Activated naive CD8-positive, alpha-beta T cell treated with anti-CD3 and anti-CD28 coated beads, Interleukin-2, amount 50 U/mL, for 24 hours (primary cell): ENCODE measurements at regions not wholly inside any gene's neighbourhood (a gene's known extent, or its start where the extent isn't known, plus 50 kb on each side); places are given as distances from the start of the nearest gene placed in this dataset.

Experiments
- ATAC-seq: fragments of 150-1000 bp; cut with Tn5 transposase; one replicate; pipeline ENCODE4 v1.10.0; 2021
- DNase-seq: peaks from one replicate; pipeline ENCODE4 v3.0.0; 2021
- H3K27ac Mint-ChIP-seq: one replicate; pipeline ENCODE4 v1.8.0; 2021; ENCODE audit warnings: mild to moderate bottlenecking, mixed read lengths
- H3K27me3 Mint-ChIP-seq: one replicate; pipeline ENCODE4 v1.8.0; 2021; ENCODE audit warnings: mixed read lengths
- H3K36me3 Mint-ChIP-seq: one replicate; pipeline ENCODE4 v1.8.0; 2021; ENCODE audit warnings: low read depth, mixed read lengths
- H3K4me1 Mint-ChIP-seq: one replicate; pipeline ENCODE4 v1.8.0; 2021; ENCODE audit warnings: mixed read lengths
- H3K4me3 Mint-ChIP-seq: one replicate; pipeline ENCODE4 v1.8.0; 2021; ENCODE audit warnings: mild to moderate bottlenecking, moderate library complexity, mixed read lengths
- H3K9me3 Mint-ChIP-seq: one replicate; pipeline ENCODE4 v1.8.0; 2021; ENCODE audit warnings: mixed read lengths

DNA sequence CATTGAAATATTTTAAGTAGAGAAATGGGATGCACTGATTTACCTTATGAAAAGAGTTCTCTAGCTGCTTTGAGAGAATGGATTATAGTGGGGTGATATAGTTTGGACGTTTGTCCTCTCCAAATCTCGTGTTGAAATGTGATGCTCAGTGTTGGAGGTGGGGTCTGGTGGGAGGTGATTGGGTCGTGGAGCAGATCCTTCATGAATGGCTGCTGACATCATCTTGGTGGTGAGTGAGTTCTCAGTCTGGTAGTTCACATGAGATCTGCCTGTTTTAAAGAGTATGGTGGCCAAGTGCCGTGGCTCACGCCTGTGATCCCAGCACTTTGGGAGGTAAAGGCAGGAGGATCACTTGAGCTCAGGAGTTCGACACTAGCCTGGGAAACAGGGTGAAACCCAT lies 58.7 kb upstream of the SH3RF3 start:
- no peaks in the 10 kb centered on the region for H3K27me3 Mint-ChIP-seq
- DNase-seq, result no peak
- H3K27ac Mint-ChIP-seq, result no peak overlapping the region
- ATAC-seq, result no peak
- H3K36me3 Mint-ChIP-seq, result peaks cover 2% of the 10 kb centered on the region
- H3K4me1 Mint-ChIP-seq, result no peaks in the 10 kb centered on the region
- H3K4me3 Mint-ChIP-seq, result no peak overlapping the region
- peaks cover 4% of the 10 kb centered on the region for H3K9me3 Mint-ChIP-seq

DNA sequence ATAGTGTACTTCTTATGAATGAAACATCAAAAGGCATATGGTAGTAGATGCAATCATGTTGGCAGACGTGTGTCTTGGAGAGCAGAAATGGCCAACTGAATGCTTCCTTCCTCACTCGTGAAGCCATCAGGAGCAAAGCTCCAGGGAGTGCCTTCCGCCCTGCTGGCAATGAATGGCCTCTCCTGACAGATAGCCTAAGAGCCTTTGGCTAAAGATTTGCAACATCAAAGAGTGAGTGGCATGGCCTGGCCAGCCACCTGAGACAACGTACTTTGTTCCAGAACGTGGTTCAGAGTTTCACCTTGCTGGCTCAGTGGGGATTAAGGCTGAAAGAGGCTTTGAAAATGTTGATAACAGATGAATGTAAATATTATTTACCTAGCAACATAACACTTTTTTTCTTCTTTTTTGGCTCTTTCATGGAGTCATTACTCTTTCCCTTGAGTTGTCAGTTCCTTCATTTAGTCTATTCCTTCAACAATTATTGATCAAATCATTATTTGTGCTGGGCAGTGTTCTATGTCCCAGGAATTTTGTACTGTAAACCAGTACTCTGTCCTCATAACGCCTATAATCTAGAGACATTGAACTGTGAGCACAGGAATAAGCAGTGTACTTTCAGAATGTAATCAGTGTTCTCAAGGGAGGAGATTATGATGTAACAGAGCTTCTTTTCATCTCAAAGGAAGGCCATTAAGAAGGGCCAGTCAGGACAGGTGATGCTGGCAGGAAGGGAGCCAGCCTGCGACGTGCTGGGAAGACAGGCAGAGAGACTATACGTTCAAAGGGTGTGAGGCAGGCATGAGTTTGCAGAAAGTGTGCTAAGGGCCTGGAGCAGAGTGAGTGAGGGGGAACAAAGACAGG lies 59.4 kb upstream of the SH3RF3 start:
- H3K4me3 Mint-ChIP-seq, result no peak overlapping the region
- DNase-seq, result no peak
- no peak overlapping the region for H3K27ac Mint-ChIP-seq
- no peaks in the 10 kb centered on the region for H3K27me3 Mint-ChIP-seq
- peaks cover 2% of the 10 kb centered on the region for H3K36me3 Mint-ChIP-seq
- no peak for ATAC-seq
- peaks cover 4% of the 10 kb centered on the region for H3K9me3 Mint-ChIP-seq
- H3K4me1 Mint-ChIP-seq, result no peaks in the 10 kb centered on the region

DNA sequence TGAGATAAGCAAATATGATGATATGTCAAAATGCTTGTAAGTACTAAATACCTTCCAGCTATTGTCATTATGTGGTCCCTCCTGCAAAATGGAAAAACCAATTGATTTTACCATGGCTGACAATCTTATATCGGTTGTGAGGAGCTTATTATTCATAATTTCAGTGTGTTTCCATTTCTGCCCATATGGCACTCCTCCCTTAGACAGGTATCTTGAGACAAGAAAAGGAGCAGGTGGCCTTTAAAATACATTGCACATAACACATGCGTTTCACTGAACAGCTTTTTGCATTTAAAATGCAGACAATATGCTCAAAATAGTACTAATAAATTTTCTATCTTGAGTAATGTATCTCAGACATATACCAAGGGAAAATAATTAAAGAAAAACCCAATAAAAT lies 60.2 kb upstream of the SH3RF3 start:
- peaks cover 2% of the 10 kb centered on the region for H3K36me3 Mint-ChIP-seq

DNA sequence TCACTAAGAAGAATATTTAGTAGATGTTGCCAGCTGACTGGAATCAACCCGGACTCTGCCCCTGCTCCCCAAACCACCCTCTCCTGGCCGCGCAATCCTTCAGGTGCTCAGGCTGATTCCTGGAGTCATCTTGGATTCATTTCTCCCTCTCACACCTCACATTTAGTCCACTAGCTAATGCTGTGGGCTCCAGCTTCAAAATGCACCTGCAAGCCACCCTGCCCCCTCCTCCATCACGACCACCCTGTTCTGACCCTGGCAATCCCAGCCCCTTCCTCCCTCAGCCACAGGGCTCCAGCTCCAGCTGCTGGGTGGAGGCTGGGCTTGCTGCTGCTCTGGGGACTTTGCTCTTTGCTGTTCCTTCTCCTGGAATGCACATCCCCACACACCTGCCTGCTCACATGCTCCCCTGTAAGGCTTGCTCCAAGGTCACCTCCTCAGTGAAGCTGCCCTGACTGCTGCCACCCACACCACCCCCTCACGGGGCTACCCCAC lies 61.3 kb upstream of the SH3RF3 start:
- no peak for DNase-seq
- H3K27me3 Mint-ChIP-seq, result no peaks in the 10 kb centered on the region
- no peaks in the 10 kb centered on the region for H3K9me3 Mint-ChIP-seq
- H3K27ac Mint-ChIP-seq, result no peak overlapping the region
- no peak overlapping the region for H3K4me3 Mint-ChIP-seq
- peaks cover 3% of the 10 kb centered on the region for H3K4me1 Mint-ChIP-seq
- H3K36me3 Mint-ChIP-seq, result no peaks in the 10 kb centered on the region
- ATAC-seq, result no peak

More for the DNA sequence above, 60.2 kb upstream of the SH3RF3 start:
- Mint-ChIP-seq H3K4me1 (no peaks in the 10 kb centered on the region), H3K27ac (no peak overlapping the region), H3K4me3 (no peak overlapping the region), H3K9me3 (peaks cover 4% of the 10 kb centered on the region), H3K27me3 (no peaks in the 10 kb centered on the region)
- DNase-seq (no peak), ATAC-seq (no peak)

DNA sequence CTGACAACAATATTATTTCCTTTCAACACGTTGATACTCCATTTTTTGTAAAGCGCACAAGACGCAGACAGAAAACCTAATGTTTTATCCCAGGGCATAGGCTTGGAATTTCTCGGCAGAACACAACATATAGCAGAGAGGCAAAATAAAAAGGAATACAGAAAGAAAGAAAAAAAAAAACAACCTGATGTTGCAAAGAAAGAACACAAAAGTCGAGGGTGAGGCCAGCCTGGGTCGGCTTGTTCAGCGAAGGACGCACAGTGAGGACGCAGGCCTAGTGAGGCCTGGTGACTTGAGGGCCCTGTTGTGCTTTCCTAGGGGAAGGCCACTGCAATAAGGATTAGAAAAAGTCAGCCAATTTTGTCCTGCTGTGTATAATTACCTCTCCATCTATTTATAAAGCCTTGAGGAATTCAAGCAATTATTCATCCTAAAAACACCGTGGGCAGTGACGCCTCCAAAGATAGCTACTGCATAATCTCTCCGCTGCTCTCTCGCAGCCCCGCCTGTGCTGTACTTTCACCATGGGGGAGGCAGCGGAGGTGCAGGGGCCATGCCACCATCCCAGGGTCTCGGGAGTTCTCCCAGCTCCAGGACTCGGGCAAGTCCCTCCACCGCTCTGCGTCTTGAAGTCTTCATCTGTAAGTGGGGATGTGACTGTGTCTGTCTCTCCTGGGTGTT lies 61.9 kb upstream of the SH3RF3 start:
- no peaks in the 10 kb centered on the region for H3K9me3 Mint-ChIP-seq
- DNase-seq (no peak), ATAC-seq (no peak)
- H3K4me1 Mint-ChIP-seq, result peaks cover 7% of the 10 kb centered on the region
- no peak overlapping the region for H3K27ac Mint-ChIP-seq
- H3K27me3 Mint-ChIP-seq, result no peaks in the 10 kb centered on the region
- H3K4me3 Mint-ChIP-seq, result no peak overlapping the region
- H3K36me3 Mint-ChIP-seq, result no peaks in the 10 kb centered on the region

DNA sequence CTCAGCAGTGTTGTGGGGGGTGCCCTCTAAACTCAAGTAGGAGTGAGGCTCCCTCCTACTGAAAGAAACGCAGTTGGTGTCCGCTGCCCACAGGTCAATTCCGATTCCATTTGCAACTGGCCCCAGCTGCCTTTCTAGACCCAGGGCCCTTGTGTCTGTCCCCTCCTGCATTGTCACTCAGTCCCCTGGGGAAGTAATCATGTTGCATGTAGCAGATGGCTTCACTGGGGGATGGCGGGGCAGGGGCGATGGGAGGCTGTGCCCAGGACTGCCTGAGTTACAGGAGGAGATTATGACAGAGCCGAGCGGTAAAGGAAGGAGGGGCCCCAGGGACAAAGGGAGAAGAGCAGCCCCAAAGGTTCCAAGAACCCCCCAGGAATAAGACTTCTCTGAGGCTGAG lies 62.5 kb upstream of the SH3RF3 start:
- DNase-seq (no peak), ATAC-seq (no peak)
- Mint-ChIP-seq H3K36me3 (no peaks in the 10 kb centered on the region), H3K4me1 (peaks cover 7% of the 10 kb centered on the region), H3K9me3 (no peaks in the 10 kb centered on the region), H3K4me3 (no peak overlapping the region), H3K27me3 (no peaks in the 10 kb centered on the region), H3K27ac (no peak overlapping the region)

DNA sequence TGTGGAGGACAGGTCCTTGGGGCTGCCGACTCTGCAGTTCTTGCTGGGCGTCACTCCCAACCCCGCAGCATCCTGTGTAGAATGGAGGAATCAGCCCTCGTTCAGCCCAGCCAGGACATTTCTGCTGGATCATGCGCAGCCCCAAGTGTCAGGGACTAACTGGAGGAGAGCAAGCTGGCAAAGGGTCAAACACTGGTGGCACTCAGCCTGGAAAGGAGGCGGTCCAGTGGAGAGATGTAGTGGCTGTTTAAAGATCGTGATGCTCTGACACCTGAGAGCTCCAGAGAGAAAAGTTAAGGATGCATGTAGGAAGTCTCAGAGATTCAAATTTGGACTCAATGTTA lies 63.6 kb upstream of the SH3RF3 start:
- H3K4me3 Mint-ChIP-seq, result no peak overlapping the region
- peaks cover 7% of the 10 kb centered on the region for H3K4me1 Mint-ChIP-seq
- DNase-seq (no peak), ATAC-seq (no peak)
- H3K27ac Mint-ChIP-seq, result no peak overlapping the region
- no peaks in the 10 kb centered on the region for H3K9me3 Mint-ChIP-seq
- no peaks in the 10 kb centered on the region for H3K27me3 Mint-ChIP-seq
- no peaks in the 10 kb centered on the region for H3K36me3 Mint-ChIP-seq

DNA sequence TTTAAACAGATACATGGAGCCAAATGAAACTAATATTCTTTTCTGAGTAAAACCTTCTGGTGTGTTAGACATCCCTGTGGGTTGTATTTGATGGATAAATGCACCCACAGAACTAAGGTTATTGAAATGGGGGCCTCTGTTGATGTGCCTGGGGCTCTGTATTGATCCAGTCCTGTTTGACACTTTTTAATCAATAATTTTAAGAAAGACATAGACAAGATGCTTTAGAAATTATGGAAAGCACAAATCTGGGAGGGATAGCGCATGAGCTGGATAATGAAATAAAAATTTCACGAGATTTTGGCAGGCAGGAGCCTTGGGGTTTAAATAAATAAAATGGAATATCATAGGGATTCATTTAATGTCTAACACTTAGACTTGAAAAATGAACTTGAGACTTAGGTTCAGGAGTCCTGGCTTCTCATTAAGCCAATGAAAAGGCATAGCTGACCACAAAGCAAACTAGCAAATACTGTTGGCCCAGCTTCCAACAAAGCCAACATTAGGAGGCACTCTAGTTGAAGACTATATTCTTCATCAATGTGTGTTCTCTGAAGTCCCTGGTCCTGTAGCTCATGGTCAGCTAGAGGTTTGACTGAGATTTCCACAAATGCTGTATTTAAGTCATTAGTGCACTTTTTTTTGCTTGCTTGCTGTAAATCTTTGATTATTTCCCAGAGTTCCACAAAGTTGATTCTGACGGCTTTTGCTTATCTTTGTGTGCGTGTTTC lies 64.2 kb upstream of the SH3RF3 start:
- H3K27ac Mint-ChIP-seq, result no peak overlapping the region

DNA sequence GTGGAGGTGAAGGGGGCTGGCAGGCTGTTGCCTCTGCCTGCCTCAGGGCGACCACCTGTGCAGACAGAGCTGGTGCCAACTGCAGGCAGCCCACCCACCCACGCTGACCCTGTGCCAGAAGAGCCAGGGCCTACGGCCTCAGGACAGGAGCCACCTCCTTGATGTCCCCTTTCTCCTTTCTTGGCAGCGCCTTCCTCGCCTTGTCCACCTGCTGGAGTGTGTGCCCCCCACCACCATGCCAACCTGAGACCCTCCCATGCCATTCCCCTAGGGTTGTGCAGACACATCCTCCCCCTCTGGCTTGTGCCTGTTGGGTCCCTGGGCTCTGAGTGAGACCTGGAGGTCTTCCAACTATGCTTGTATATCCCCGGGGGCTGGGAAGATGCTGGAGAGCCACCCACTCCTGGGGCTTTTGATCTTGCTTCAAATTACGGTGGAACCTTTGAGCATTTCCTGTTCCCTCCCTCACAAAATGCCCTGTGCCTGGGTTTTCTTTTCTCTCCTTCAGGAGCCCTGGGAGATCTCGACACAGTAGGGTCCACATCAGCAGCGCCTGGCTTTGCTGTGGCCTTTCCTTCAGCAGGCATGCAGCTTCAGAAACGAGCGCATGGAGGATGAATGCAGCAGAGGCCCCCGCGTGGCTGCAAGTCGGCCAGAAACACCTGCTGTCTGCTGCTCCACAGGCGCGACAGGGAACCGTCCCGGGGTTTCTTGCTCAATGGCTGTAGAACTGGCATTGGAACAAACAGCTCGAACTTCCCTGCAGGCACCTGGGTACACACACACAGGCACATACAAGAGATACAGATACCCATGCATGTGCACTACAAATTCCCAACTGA lies 65.9 kb upstream of the SH3RF3 start:
- ATAC-seq (no peak), DNase-seq (no peak)
- H3K9me3 Mint-ChIP-seq, result no peaks in the 10 kb centered on the region
- H3K27ac Mint-ChIP-seq, result no peak overlapping the region
- no peak overlapping the region for H3K4me3 Mint-ChIP-seq
- H3K4me1 Mint-ChIP-seq, result peaks cover 8% of the 10 kb centered on the region
- H3K36me3 Mint-ChIP-seq, result no peaks in the 10 kb centered on the region
- H3K27me3 Mint-ChIP-seq, result no peaks in the 10 kb centered on the region

More for the DNA sequence above, 64.2 kb upstream of the SH3RF3 start:
- peaks cover 8% of the 10 kb centered on the region for H3K4me1 Mint-ChIP-seq
- no peak for DNase-seq
- H3K4me3 Mint-ChIP-seq, result no peak overlapping the region
- no peaks in the 10 kb centered on the region for H3K9me3 Mint-ChIP-seq
- no peak for ATAC-seq
- no peaks in the 10 kb centered on the region for H3K36me3 Mint-ChIP-seq
- H3K27me3 Mint-ChIP-seq, result no peaks in the 10 kb centered on the region

DNA sequence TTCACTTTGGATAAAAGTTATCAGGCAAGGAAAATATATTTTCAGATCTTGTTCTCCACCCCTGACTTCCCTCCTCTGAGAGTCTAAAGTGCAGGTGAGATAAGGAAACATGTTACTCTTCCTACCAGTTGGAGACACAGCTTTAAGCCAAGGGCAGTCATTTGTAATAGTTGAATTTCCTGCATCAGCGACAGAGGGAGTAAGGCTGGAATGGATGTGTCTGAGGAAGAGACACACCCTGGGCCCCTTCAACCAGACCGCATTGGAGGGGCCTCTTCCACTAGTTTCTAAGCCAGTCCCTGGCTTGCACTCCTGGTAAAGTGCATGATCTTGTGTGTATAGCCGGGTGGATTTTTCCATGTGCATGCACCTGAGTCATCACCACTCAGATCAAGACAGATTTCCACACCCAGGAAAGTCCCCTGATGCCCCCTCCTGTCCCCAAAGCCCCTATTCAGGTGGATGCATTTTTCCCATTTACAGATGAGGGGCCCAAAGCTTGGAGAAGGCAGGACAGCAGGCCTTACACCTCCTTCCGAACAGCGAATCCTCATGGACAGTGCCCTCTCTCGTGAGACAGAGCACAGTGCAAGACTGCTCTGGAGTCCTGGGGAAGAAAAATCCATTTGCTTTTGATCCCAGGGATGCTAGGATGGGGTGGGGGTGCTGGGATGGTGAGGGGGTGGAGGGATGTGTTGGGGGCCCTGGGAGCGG lies 66.7 kb upstream of the SH3RF3 start:
- Mint-ChIP-seq H3K4me1 (peaks cover 8% of the 10 kb centered on the region), H3K27me3 (no peaks in the 10 kb centered on the region), H3K36me3 (no peaks in the 10 kb centered on the region), H3K4me3 (no peak overlapping the region), H3K27ac (no peak overlapping the region), H3K9me3 (no peaks in the 10 kb centered on the region)
- DNase-seq, result no peak
- no peak for ATAC-seq

DNA sequence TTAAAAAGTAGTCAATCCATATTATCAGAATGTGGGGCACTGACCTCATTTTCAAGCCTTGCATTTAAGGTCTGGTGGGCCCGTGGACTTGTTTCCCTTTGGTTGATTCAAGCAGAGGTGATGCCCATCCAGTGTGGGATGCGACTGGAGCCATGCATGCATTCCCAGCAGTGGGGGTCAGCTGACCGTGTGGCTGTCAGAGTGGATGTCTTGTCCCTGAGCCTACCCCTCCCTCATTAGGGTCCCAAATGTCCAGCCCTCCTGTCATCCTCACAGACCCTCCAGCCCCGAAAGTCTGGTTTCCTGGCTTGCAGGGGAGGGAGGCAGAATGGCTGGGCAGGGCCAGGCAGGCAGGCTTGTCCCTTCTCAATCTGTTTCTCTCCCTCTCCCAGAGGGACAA lies 67.3 kb upstream of the SH3RF3 start:
- no peak overlapping the region for H3K27ac Mint-ChIP-seq
- H3K4me3 Mint-ChIP-seq, result no peak overlapping the region
- H3K4me1 Mint-ChIP-seq, result peaks cover 8% of the 10 kb centered on the region
- no peaks in the 10 kb centered on the region for H3K27me3 Mint-ChIP-seq
- no peaks in the 10 kb centered on the region for H3K9me3 Mint-ChIP-seq
- no peak for DNase-seq
- no peaks in the 10 kb centered on the region for H3K36me3 Mint-ChIP-seq
- ATAC-seq, result no peak

DNA sequence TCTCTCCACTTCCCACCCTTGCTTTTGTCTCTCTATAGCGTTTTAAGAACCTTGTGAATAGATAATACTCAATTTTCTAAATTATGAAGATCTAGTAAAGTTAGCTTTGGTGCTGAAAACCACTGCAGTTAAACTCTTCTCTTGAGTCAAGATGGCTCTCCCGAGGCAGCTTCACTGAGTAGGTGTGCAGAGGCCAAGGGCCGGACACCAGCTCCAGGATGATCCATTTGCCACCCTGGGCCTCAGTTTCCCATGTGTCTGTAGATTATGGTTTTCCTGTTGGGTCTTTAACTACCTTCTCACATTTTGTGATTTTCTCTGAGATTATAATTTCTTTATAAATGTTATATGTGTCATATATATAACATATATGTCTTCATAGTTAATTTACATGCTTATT lies 68.5 kb upstream of the SH3RF3 start:
- Mint-ChIP-seq H3K4me3 (no peak overlapping the region), H3K27ac (no peak overlapping the region), H3K4me1 (peaks cover 10% of the 10 kb centered on the region), H3K36me3 (no peaks in the 10 kb centered on the region), H3K9me3 (no peaks in the 10 kb centered on the region), H3K27me3 (no peaks in the 10 kb centered on the region)
- no peak for ATAC-seq
- no peak for DNase-seq

DNA sequence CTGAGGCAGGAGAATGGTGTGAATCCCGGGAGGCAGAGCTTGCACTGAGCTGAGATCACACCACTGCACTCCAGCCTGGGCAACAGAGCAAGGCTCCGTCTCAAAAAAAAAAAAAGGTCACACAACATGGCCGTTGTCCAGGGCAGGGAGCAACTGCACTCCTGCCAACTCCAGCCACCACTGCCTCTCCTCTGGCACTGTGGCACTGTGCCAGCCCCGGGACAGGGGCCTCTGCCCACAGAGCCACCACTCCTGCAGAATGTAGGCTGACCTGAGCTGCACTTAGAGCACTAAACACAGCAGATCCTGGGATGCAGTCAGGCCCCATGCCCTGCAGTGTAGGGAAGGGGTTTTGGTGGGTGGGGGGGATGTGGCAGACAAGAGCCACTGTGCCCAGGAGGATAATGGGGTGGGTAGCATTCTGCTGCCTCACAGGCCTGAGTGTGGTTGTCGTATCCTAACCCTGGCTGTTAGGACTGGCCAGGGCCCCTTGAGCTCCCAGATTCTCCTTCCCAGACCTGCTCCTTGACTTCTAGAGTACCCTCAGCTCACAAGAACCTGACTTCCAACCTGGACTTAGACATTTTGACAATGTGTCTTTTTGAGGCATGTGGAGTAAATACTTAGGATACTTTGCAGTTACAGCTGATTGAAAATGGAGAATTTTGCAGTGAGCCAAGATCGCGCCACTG lies 69.4 kb upstream of the SH3RF3 start:
- Mint-ChIP-seq H3K27ac (no peak overlapping the region), H3K4me3 (no peak overlapping the region), H3K27me3 (no peaks in the 10 kb centered on the region), H3K9me3 (no peaks in the 10 kb centered on the region), H3K36me3 (no peaks in the 10 kb centered on the region), H3K4me1 (peaks cover 10% of the 10 kb centered on the region)
- ATAC-seq, result no peak
- no peak for DNase-seq
